K562 (cell line): ENCODE measurements at regions not wholly inside any gene's neighbourhood (a gene's known extent, or its start where the extent isn't known, plus 50 kb on each side); places are given as distances from the start of the nearest gene placed in this dataset.

ENCODE experiments used
- ATAC-seq: fragments of 200-7000 bp; cut with Tn5 transposase; 3 replicates; pipeline ENCODE4 v1.9.1; 2020; ENCODE audit warnings: moderate library complexity
- BruUV-seq: library from RNA; stranded (reverse); fragments of 400-500 nt; replicated peaks from 2 replicates; lab custom pipeline; 2021; lab: Mats Ljungman, UMichigan
- CTCF ChIA-PET: fragments of 300-600 bp; formaldehyde crosslinking; extraction: SDS; loops from one replicate; lab custom pipeline; 2021; ENCODE audit warnings: low intra/inter-chr PET ratio; lab: Yijun Ruan, JAX
- POLR2A ChIA-PET: fragments of 300-600, 350-650 bp; sonication (Branson Sonifier 250); formaldehyde crosslinking; extraction: SDS; loops from one replicate; lab custom pipeline; 2021; ENCODE audit warnings: antibody characterized with exemption, inconsistent platforms; lab: Yijun Ruan, JAX
- DNase-seq, 4 experiments: peaks; one replicate each; pipeline versions ENCODE4 v3.0.0 to v3.0.0-alpha.2; 2011 to 2018; ENCODE audit warnings: low spot score in 3 of 4, mixed read lengths in 3 of 4; ENCODE audit errors: extremely low read depth in 1 of 4
- FAIRE-seq: peaks from 2 replicates; lab custom pipeline; 2011; peaks lifted over from hg19 to GRCh38; lab: Jason Lieb, UNC
- H2AFZ ChIP-seq: 2 replicates; pipeline ENCODE4 v1.6.0; 2011; ENCODE audit warnings: low read depth, low read length, control low read depth, inconsistent platforms
- H3K27ac ChIP-seq: fragments of 200-600 bp; 3 replicates; pipeline ENCODE4 v1.8.0; 2011; ENCODE audit warnings: low read depth, mild to moderate bottlenecking, control low read depth, inconsistent platforms, low read length, moderate library complexity, mixed read lengths; ENCODE audit errors: extremely low read depth
- H3K27me3 ChIP-seq, 2 experiments: fragments of 300-600 bp in 1 of 2; 2 replicates in 1 of 2; 3 replicates in 1 of 2; pipeline versions ENCODE4 v1.6.0 to v1.8.0; 2011; ENCODE audit warnings: inconsistent platforms in 2 of 2, low read length in 2 of 2, mild to moderate bottlenecking in 1 of 2, mixed read lengths in 1 of 2, moderate library complexity in 1 of 2; ENCODE audit not compliant: control insufficient read depth in 2 of 2, insufficient read depth in 2 of 2
- H3K36me3 ChIP-seq: fragments of 300-600 bp; 3 replicates; pipeline ENCODE4 v1.8.0; 2011; ENCODE audit warnings: mild to moderate bottlenecking, low read length, inconsistent platforms; ENCODE audit not compliant: control insufficient read depth, insufficient read depth
- H3K4me1 ChIP-seq, 2 experiments: fragments of 200-600 bp in 1 of 2; replicated peaks in 1 of 2; 2 replicates in 1 of 2; 3 replicates in 1 of 2; pipeline versions ENCODE4 v1.5.1 to v1.8.0; 2011; ENCODE audit warnings: inconsistent platforms in 2 of 2, low read length in 2 of 2, mild to moderate bottlenecking in 1 of 2, mixed read lengths in 1 of 2, moderate library complexity in 1 of 2; ENCODE audit not compliant: control insufficient read depth in 2 of 2, insufficient read depth in 2 of 2
- H3K4me2 ChIP-seq: 2 replicates; pipeline ENCODE4 v1.6.1; 2011; ENCODE audit warnings: low read length, control low read depth, inconsistent platforms, mixed read lengths; ENCODE audit not compliant: insufficient read depth
- H3K4me3 ChIP-seq: fragments of 200-600 bp; sonication (generic), shearing (Covaris generic); 2 replicates; pipeline ENCODE4 v1.5.1; 2016; ENCODE audit warnings: control low read depth, inconsistent platforms
- H3K79me2 ChIP-seq: fragments of 200-600 bp; 3 replicates; pipeline ENCODE4 v1.8.0; 2011; ENCODE audit warnings: low read length, inconsistent platforms; ENCODE audit not compliant: control insufficient read depth, insufficient read depth
- H3K9ac ChIP-seq, 2 experiments: 2 replicates each; pipeline versions ENCODE4 v1.6.0 to v1.6.1; 2011; ENCODE audit warnings: low read depth in 2 of 2, low read length in 2 of 2, control low read depth in 1 of 2, inconsistent platforms in 1 of 2, mild to moderate bottlenecking in 1 of 2, mixed read lengths in 1 of 2; ENCODE audit not compliant: insufficient read depth in 1 of 2
- H3K9me1 ChIP-seq: one replicate; pipeline ENCODE4 v1.6.0; 2011; ENCODE audit warnings: inconsistent platforms, mild to moderate bottlenecking, low read length, moderate library complexity; ENCODE audit not compliant: control insufficient read depth, insufficient read depth
- H3K9me3 ChIP-seq: replicated peaks from 2 replicates; pipeline ENCODE4 v1.5.1; 2011; ENCODE audit warnings: low read depth, low read length, inconsistent platforms; ENCODE audit not compliant: control insufficient read depth, insufficient read depth
- H4K20me1 ChIP-seq: replicated peaks from 2 replicates; pipeline ENCODE4 v1.6.1; 2011; ENCODE audit warnings: low read length, inconsistent platforms, mixed read lengths; ENCODE audit not compliant: control insufficient read depth, insufficient read depth
- ARID2 ChIP-seq: fragments of 450-650 bp; IDR thresholded peaks from 2 replicates; pipeline ENCODE4 v1.6.1; 2017; ENCODE audit warnings: antibody characterized with exemption, mild to moderate bottlenecking
- BHLHE40 ChIP-seq: IDR thresholded peaks from 2 replicates; pipeline ENCODE4 v1.6.1; 2011; ENCODE audit warnings: low read length, improper control_type of control experiment
- TGIF2 ChIP-seq: sonication (generic); formaldehyde crosslinking; IDR thresholded peaks from 2 replicates; pipeline ENCODE4 v1.8.1; 2022; ENCODE audit warnings: mild to moderate bottlenecking, missing genetic modification reagents, moderate library complexity
- WGBS: fragments of 100-300 bp; shearing (Covaris generic); methylation state at CpG from one replicate; pipeline ENCODE4 v1.1.6; 2016; ENCODE audit warnings: low coverage, mixed read lengths; ENCODE audit not compliant: insufficient coverage; ENCODE audit errors: missing lambda C conversion rate; 5-methylcytosine and 5-hydroxymethylcytosine counted together
- in situ Hi-C: fragments of 300-500 bp; cut with MboI; formaldehyde crosslinking; loops from 4 replicates; pipeline ENCODE4 v1.15.0; 2018; ENCODE audit warnings: inconsistent platforms, mixed read lengths
- intact Hi-C: fragments of 100-400 bp; cut with micrococcal nuclease; formaldehyde crosslinking; loops from 2 replicates; pipeline ENCODE4 v1.14.2; 2022
- TF ChIP-seq, protein P1 (sequence below), 2 experiments: fragments of 450-650 bp in 1 of 2; sonication (generic) in 1 of 2; formaldehyde crosslinking in 1 of 2; IDR thresholded peaks in 1 of 2; conservative IDR thresholded peaks in 1 of 2; 2 replicates each; pipeline versions ENCODE4 v1.6.1 to v1.8.1; 2016 to 2023; ENCODE audit warnings: mild to moderate bottlenecking in 2 of 2, moderate library complexity in 2 of 2, inconsistent platforms in 1 of 2, missing genetic modification reagents in 1 of 2

DNA sequence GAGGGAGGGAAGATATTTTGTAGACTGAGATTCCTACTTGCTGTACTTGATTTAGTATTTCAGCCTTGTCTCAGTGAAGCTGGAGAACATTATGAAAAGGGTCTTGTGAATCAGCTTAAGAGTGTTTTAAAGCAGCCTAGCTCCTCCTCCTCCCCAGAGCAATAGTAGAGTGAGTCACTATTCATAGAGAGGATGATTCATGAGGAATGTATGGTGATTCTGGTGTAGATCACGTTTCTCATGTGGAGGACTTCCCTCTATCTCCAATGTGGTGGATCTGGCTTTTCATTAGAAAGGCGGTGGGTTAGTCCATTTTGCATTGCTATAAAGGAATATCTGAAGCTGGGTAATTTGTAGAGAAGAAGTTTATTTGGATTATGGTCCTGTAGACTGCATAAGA lies 340.1 kb upstream of the CHRM2 start (continued):
- TF ChIP-seq BHLHE40 (peak; percentile 60; the same call in 1 of the 2 replicates), TGIF2 (CRISPR knock-in tag) (no peak)
- TF ChIP-seq, protein P1, sequence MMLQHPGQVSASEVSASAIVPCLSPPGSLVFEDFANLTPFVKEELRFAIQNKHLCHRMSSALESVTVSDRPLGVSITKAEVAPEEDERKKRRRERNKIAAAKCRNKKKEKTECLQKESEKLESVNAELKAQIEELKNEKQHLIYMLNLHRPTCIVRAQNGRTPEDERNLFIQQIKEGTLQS (IDR thresholded peaks at IDR 0.05), result peak; percentile 28; the same call in 1 of the 2 replicates
- TF ChIP-seq, protein P1 (CRISPR knock-in tag; conservative IDR thresholded peaks at IDR 0.05), result no peak

DNA sequence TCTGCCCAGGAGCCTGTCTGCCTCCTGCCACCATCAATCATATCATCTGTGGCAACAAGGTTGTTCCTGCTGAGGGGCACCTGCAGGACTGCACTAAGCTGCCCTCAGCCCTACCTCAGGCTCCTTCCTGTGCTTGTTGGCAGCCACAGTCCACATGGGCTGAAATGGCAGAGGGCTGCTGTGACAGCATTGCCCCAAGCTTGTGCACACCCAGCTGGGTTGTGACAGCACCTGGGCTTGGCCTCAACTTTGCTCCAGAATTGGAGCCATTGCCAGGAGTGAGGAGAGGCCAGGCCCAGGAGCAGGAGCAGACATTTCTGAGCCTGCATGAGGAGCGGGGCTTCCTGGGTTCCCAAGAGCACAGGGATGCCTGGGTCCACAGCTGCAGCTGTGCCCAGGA lies 340.9 kb upstream of the CHRM2 start:
- Histone ChIP-seq H3K36me3 (no peaks in the 10 kb centered on the region), H3K9ac (no peak overlapping the region), H3K4me3 (no peak overlapping the region), H3K27ac (no peak overlapping the region), H3K79me2 (no peaks in the 10 kb centered on the region), H3K9me1 (no peaks in the 10 kb centered on the region), H3K4me2 (no peak overlapping the region), H2AFZ (no peak overlapping the region), H3K27me3 (no peaks in the 10 kb centered on the region)
- in situ Hi-C loops, result no loop called here
- POLR2A ChIA-PET, result no interaction called here
- no peak for ATAC-seq
- FAIRE-seq, result no peak
- no TSS peak for BruUV-seq
- no peak for TF ChIP-seq ARID2
- TF ChIP-seq, all 486 proteins: peak for 0
- CTCF ChIA-PET, result no interaction called here
- Histone ChIP-seq H4K20me1 (no peaks in the 10 kb centered on the region), H3K9me3 (no peaks in the 10 kb centered on the region), H3K4me1 (no peaks in the 10 kb centered on the region)
- intact Hi-C loops, result no loop called here
- DNase-seq, result no peak
- 0% methylated on average over 1 of the region's 1 CpG for WGBS
